GM21723 (cell line): ENCODE measurements at regions not wholly inside any gene's neighbourhood (a gene's known extent, or its start where the extent isn't known, plus 50 kb on each side); places are given as distances from the start of the nearest gene placed in this dataset.
A peak's percentile ranks its signal among the peaks of the same experiment; 100 is the strongest.
"Not testable (repeated sequence)": the region's sequence is repeated elsewhere in the genome, so short reads cannot be mapped to it uniquely, and the experiment has no call there.

Source experiments
- ATAC-seq: cut with Tn5 transposase; IDR thresholded peaks from one replicate; pipeline ENCODE4 v1.9.1; 2021; ENCODE audit warnings: mild to moderate bottlenecking, moderate library complexity; ENCODE audit not compliant: unreplicated experiment

GRCh38 chr9:62874213-62874612, 1684.4 kb downstream of the SPATA31A7 start:
- not testable (repeated sequence) for ATAC-seq

- ATAC-seq, result not testable (repeated sequence)
Observed at GRCh38 chr9:62874745-62875599, 1685.1 kb downstream of the SPATA31A7 start.

GRCh38 chr9:62877552-62877951, 1687.7 kb downstream of the SPATA31A7 start:
- ATAC-seq, result not testable (repeated sequence)

GRCh38 chr9:62877987-62878386, 1688.2 kb downstream of the SPATA31A7 start:
- not testable (repeated sequence) for ATAC-seq

- ATAC-seq, result not testable (repeated sequence)
Observed at GRCh38 chr9:62880453-62880852, 1690.6 kb downstream of the SPATA31A7 start.

- ATAC-seq, result not testable (repeated sequence)
Observed at GRCh38 chr9:62880971-62881370, 1691.1 kb downstream of the SPATA31A7 start.

- ATAC-seq, result not testable (repeated sequence)
Observed at GRCh38 chr9:62881811-62882210, 1692.0 kb downstream of the SPATA31A7 start.

- ATAC-seq, result not testable (repeated sequence)
Observed at GRCh38 chr9:62882717-62883116, 1692.9 kb downstream of the SPATA31A7 start.

GRCh38 chr9:62896692-62897091, 1706.9 kb downstream of the SPATA31A7 start:
- ATAC-seq, result not testable (repeated sequence)

GRCh38 chr9:62897411-62898225, 1707.8 kb downstream of the SPATA31A7 start:
- ATAC-seq, result not testable (repeated sequence)

GRCh38 chr9:62899666-62900065, 1709.8 kb downstream of the SPATA31A7 start:
- not testable (repeated sequence) for ATAC-seq

GRCh38 chr9:62904061-62904460, 1714.2 kb downstream of the SPATA31A7 start:
- ATAC-seq, result not testable (repeated sequence)

GRCh38 chr9:62905722-62906121, 1715.9 kb downstream of the SPATA31A7 start:
- not testable (repeated sequence) for ATAC-seq

- ATAC-seq, result not testable (repeated sequence)
Observed at GRCh38 chr9:62907866-62908265, 1718.0 kb downstream of the SPATA31A7 start.

- not testable (repeated sequence) for ATAC-seq
Observed at GRCh38 chr9:62908271-62908670, 1718.4 kb downstream of the SPATA31A7 start.

- ATAC-seq, result not testable (repeated sequence)
Observed at GRCh38 chr9:62909447-62909846, 1719.6 kb downstream of the SPATA31A7 start.

- ATAC-seq, result not testable (repeated sequence)
Observed at GRCh38 chr9:62912278-62912677, 1722.4 kb downstream of the SPATA31A7 start.

GRCh38 chr9:62915168-62915567, 1725.3 kb downstream of the SPATA31A7 start:
- ATAC-seq, result not testable (repeated sequence)

- ATAC-seq, result peak; percentile 100
Observed at GRCh38 chr9:62915661-62916060, 1725.8 kb downstream of the SPATA31A7 start.

- not testable (repeated sequence) for ATAC-seq
Observed at GRCh38 chr9:62918648-62919385, 1729.0 kb downstream of the SPATA31A7 start.

- ATAC-seq, result not testable (repeated sequence)
Observed at GRCh38 chr9:62931484-62931883, 1741.6 kb downstream of the SPATA31A7 start.
